HepG2 (cell line): ENCODE measurements at regions not wholly inside any gene's neighbourhood (a gene's known extent, or its start where the extent isn't known, plus 50 kb on each side); places are given as distances from the start of the nearest gene placed in this dataset.

Experiments used
- ATAC-seq: fragments of 200-7000 bp; cut with Tn5 transposase; 3 replicates; pipeline ENCODE4 v1.9.1; 2020; ENCODE audit warnings: mild to moderate bottlenecking, moderate library complexity
- BruUV-seq: library from RNA; stranded (reverse); fragments of 400-500 nt; replicated peaks from 2 replicates; lab custom pipeline; 2021; lab: Mats Ljungman, UMichigan
- CTCF ChIA-PET: fragments of 300-600 bp; formaldehyde crosslinking; extraction: SDS; loops from one replicate; lab custom pipeline; 2021; ENCODE audit warnings: low total read pairs, inconsistent platforms, low intra/inter-chr PET ratio; lab: Yijun Ruan, JAX
- POLR2A ChIA-PET: fragments of 350-600 bp; sonication (Branson Sonifier 250); formaldehyde crosslinking; loops from one replicate; lab custom pipeline; 2020; ENCODE audit warnings: antibody characterized with exemption, inconsistent platforms; lab: Yijun Ruan, JAX
- DNase-seq: peaks from one replicate; pipeline ENCODE4 v3.0.0-alpha.2; 2015; ENCODE audit warnings: low spot score
- FAIRE-seq: peaks from 3 replicates; lab custom pipeline; 2011; peaks lifted over from hg19 to GRCh38; lab: Jason Lieb, UNC
- H2AFZ ChIP-seq: one replicate; pipeline ENCODE4 v1.6.1; 2011; ENCODE audit warnings: low read length, inconsistent platforms
- H3K27ac ChIP-seq: fragments of 300-600 bp; 3 replicates; pipeline ENCODE4 v1.8.0; 2011; ENCODE audit warnings: mixed run types, mild to moderate bottlenecking, mixed read lengths, low read length, inconsistent platforms; ENCODE audit not compliant: insufficient read depth; ENCODE audit errors: extremely low read length
- H3K27me3 ChIP-seq, 2 experiments: fragments of 200-600 bp in 1 of 2; 2 replicates in 1 of 2; 3 replicates in 1 of 2; pipeline versions ENCODE4 v1.6.0 to v1.8.0; 2011; ENCODE audit warnings: low read length in 2 of 2, mild to moderate bottlenecking in 2 of 2, moderate library complexity in 2 of 2, inconsistent platforms in 1 of 2; ENCODE audit not compliant: insufficient read depth in 2 of 2, control insufficient read depth in 1 of 2
- H3K36me3 ChIP-seq, 2 experiments: fragments of 200-600 bp in 1 of 2; replicated peaks in 1 of 2; 2 replicates in 1 of 2; 3 replicates in 1 of 2; pipeline versions ENCODE4 v1.5.1 to v1.8.0; 2011; ENCODE audit warnings: low read length in 2 of 2, inconsistent platforms in 1 of 2; ENCODE audit not compliant: insufficient read depth in 2 of 2, control insufficient read depth in 1 of 2
- H3K4me1 ChIP-seq: 2 replicates; pipeline ENCODE4 v1.5.1; 2012; ENCODE audit warnings: low read length, inconsistent platforms; ENCODE audit not compliant: insufficient read depth
- H3K4me2 ChIP-seq: 2 replicates; pipeline ENCODE4 v1.6.0; 2011; ENCODE audit warnings: low read depth, low read length, inconsistent platforms
- H3K4me3 ChIP-seq, 3 experiments: fragments of 200-600 bp in 1 of 3; sonication (generic), shearing (Covaris generic) in 1 of 3; replicated peaks in 1 of 3; 2 replicates each; pipeline ENCODE4 v1.5.1; 2011 to 2016; ENCODE audit warnings: low read length in 3 of 3, inconsistent platforms in 2 of 3, low read depth in 2 of 3, mild to moderate bottlenecking in 2 of 3, control low read depth in 1 of 3, mixed read lengths in 1 of 3; ENCODE audit not compliant: insufficient read depth in 1 of 3
- H3K79me2 ChIP-seq: one replicate; pipeline ENCODE4 v1.6.1; 2011; ENCODE audit warnings: low read length, inconsistent platforms; ENCODE audit not compliant: insufficient read depth
- H3K9ac ChIP-seq: 2 replicates; pipeline ENCODE4 v1.6.0; 2011; ENCODE audit warnings: mild to moderate bottlenecking, low read depth, low read length, inconsistent platforms; ENCODE audit not compliant: insufficient read depth
- H3K9me3 ChIP-seq: 2 replicates; pipeline ENCODE4 v1.5.1; 2012; ENCODE audit warnings: mild to moderate bottlenecking, low read length
- H4K20me1 ChIP-seq: 2 replicates; pipeline ENCODE4 v1.6.0; 2011; ENCODE audit warnings: inconsistent platforms, mild to moderate bottlenecking, low read length, moderate library complexity; ENCODE audit not compliant: insufficient read depth
- CSRNP2 ChIP-seq: sonication (generic); formaldehyde crosslinking; conservative IDR thresholded peaks from 2 replicates; pipeline ENCODE4 v1.8.0; 2022; ENCODE audit warnings: low read depth, missing genetic modification reagents
- ELF4 ChIP-seq: sonication (generic); formaldehyde crosslinking; IDR thresholded peaks from 2 replicates; pipeline ENCODE4 v1.5.0; 2020; ENCODE audit warnings: missing genetic modification reagents, mild to moderate bottlenecking, moderate library complexity, borderline replicate concordance
- FOXA3 ChIP-seq: IDR thresholded peaks from 2 replicates; pipeline ENCODE4 v1.6.1; 2016; ENCODE audit warnings: missing genetic modification reagents, missing compliant biosample characterization
- MEIS2 ChIP-seq: sonication (generic); formaldehyde crosslinking; IDR thresholded peaks from 2 replicates; pipeline ENCODE4 v1.9.0; 2021; ENCODE audit warnings: mild to moderate bottlenecking, missing genetic modification reagents
- MIXL1 ChIP-seq: IDR thresholded peaks from 2 replicates; pipeline ENCODE4 v1.6.1; 2016
- NFIB ChIP-seq: sonication (generic); formaldehyde crosslinking; IDR thresholded peaks from 2 replicates; pipeline ENCODE4 v1.9.0; 2021; ENCODE audit warnings: missing genetic modification reagents, mild to moderate bottlenecking, borderline replicate concordance
- PHB2 ChIP-seq: fragments of 450-650 bp; IDR thresholded peaks from 2 replicates; pipeline ENCODE4 v1.6.1; 2018; ENCODE audit not compliant: partially characterized antibody
- PHF8 ChIP-seq: sonication (generic); formaldehyde crosslinking; IDR thresholded peaks from 2 replicates; pipeline ENCODE4 v1.5.0; 2020; ENCODE audit warnings: missing genetic modification reagents
- RBFOX2 ChIP-seq: fragments of 200-400 bp; formaldehyde crosslinking; IDR thresholded peaks from 2 replicates; pipeline ENCODE4 v1.6.1; 2017; ENCODE audit warnings: low read depth, mild to moderate bottlenecking, low read length
- RBM39 ChIP-seq: fragments of 200-400 bp; formaldehyde crosslinking; IDR thresholded peaks from one replicate; pipeline ENCODE4 v1.6.1; 2018; ENCODE audit warnings: antibody characterized with exemption, mild to moderate bottlenecking, low read depth, low read length; ENCODE audit not compliant: poor library complexity, severe bottlenecking
- TEF ChIP-seq: sonication (generic); formaldehyde crosslinking; IDR thresholded peaks from 2 replicates; pipeline ENCODE4 v1.5.0; 2020; ENCODE audit warnings: missing genetic modification reagents
- ZFAT ChIP-seq: sonication (generic); formaldehyde crosslinking; conservative IDR thresholded peaks from 2 replicates; pipeline ENCODE4 v1.8.1; 2023; ENCODE audit warnings: missing genetic modification reagents, inconsistent platforms
- ZFP41 ChIP-seq: sonication (generic); formaldehyde crosslinking; IDR thresholded peaks from 2 replicates; pipeline ENCODE4 v1.4.0; 2020; ENCODE audit warnings: mild to moderate bottlenecking, missing genetic modification reagents, borderline replicate concordance
- WGBS: methylation state at CpG from one replicate; pipeline ENCODE4 v1.1.6; 2017; ENCODE audit warnings: low lambda C conversion rate; 5-methylcytosine and 5-hydroxymethylcytosine counted together
- in situ Hi-C: cut with HindIII; loops from 2 replicates; pipeline ENCODE4 v1.10.0; 2017; ENCODE audit warnings: low pct_unique_long_range_greater_than_20kb; ENCODE audit not compliant: extremely low pct_ligation_motif_present
- intact Hi-C: fragments of 100-400 bp; cut with micrococcal nuclease; formaldehyde crosslinking; loops from one replicate; pipeline ENCODE4 v1.10.0; 2022; ENCODE audit not compliant: unreplicated experiment
- TF ChIP-seq, protein P1 (sequence below): sonication (generic); formaldehyde crosslinking; IDR thresholded peaks from 2 replicates; pipeline ENCODE4 v1.8.0; 2022; ENCODE audit warnings: low read depth, missing genetic modification reagents

DNA sequence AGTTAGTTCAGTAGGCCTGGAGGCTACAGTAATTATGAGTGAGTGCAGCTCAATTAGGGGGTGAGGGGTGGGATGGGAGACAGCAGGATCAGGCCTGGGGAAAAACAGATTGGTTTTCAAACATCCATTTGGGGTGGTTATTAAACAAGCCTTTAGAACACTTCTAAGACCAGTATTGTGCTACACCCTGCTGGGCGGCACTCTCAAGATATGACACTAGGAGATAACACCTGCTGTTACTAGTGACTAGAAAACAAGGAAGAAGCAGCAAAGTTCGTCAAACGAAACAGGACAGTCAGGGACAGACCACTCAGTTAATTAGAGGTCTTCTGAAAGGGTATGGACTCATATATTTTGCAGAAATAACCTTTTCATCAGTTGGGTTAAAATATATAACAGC is 353.6 kb downstream of the PTEN start:
- FAIRE-seq (no peak), ATAC-seq (no peak), DNase-seq (no peak)
- no TSS peak for BruUV-seq
- intact Hi-C loops: no loop called here
- in situ Hi-C loops: no loop called here
- WGBS: 6% methylated on average over 3 of the region's 3 CpGs
- Histone ChIP-seq H2AFZ (no peak overlapping the region), H3K4me2 (no peak overlapping the region), H3K9ac (no peak overlapping the region), H3K36me3 (no peaks in the 10 kb centered on the region), H3K4me3 (no peak overlapping the region), H3K27me3 (peaks cover 0 to 2% of the 10 kb centered on the region in 2 experiments; a peak in 1 of 5 replicates), H4K20me1 (no peaks in the 10 kb centered on the region), H3K27ac (no peak overlapping the region), H3K79me2 (no peaks in the 10 kb centered on the region), H3K9me3 (no peaks in the 10 kb centered on the region), H3K4me1 (no peaks in the 10 kb centered on the region)
- ChIA-PET POLR2A (no interaction called here), CTCF (no interaction called here)
- TF ChIP-seq ELF4 (CRISPR knock-in tag): no peak
- TF ChIP-seq FOXA3 (CRISPR knock-in tag): no peak
- TF ChIP-seq ZFAT (CRISPR knock-in tag): no peak
- TF ChIP-seq ZFP41: no peak
- no peak for TF ChIP-seq RBM39
- no peak for TF ChIP-seq MIXL1
- TF ChIP-seq PHB2: no peak
- TF ChIP-seq CSRNP2 (CRISPR knock-in tag): no peak
- TF ChIP-seq RBFOX2: no peak
- no peak for TF ChIP-seq NFIB
- no peak for TF ChIP-seq MEIS2 (CRISPR knock-in tag)
- TF ChIP-seq, protein P1, sequence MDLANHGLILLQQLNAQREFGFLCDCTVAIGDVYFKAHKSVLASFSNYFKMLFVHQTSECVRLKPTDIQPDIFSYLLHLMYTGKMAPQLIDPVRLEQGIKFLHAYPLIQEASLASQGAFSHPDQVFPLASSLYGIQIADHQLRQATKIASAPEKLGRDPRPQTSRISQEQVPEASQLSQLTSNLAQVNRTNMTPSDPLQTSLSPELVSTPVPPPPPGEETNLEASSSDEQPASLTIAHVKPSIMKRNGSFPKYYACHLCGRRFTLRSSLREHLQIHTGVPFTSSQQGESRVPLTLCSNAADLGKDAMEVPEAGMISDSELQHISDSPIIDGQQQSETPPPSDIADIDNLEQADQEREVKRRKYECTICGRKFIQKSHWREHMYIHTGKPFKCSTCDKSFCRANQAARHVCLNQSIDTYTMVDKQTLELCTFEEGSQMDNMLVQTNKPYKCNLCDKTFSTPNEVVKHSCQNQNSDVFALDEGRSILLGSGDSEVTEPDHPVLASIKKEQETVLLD: no peak
- no peak for TF ChIP-seq PHF8 (CRISPR knock-in tag)
- no peak for TF ChIP-seq TEF (CRISPR knock-in tag)
